Stomach (tissue), 8 donors: ENCODE measurements at regions not wholly inside any gene's neighbourhood (a gene's known extent, or its start where the extent isn't known, plus 50 kb on each side); places are given as distances from the start of the nearest gene placed in this dataset.

ENCODE experiments used
- DNase-seq, 2 donors: peaks; one replicate each; pipeline versions ENCODE4 v3.0.0 to v3.0.0-alpha.2; 2013 to 2019
- H3K27ac ChIP-seq, 5 donors: fragments of 200-600 bp in 4 of 5; sonication (generic) in 4 of 5; one replicate each; pipeline ENCODE4 v1.5.1; 2013 to 2019; ENCODE audit warnings: mild to moderate bottlenecking in 1 of 5, moderate library complexity in 1 of 5
- H3K27me3 ChIP-seq, 3 donors: fragments of 200-600 bp; sonication (generic); one replicate each; pipeline ENCODE4 v1.5.1; 2017 to 2019; ENCODE audit warnings: mixed run types in 1 of 3
- H3K36me3 ChIP-seq, 4 donors: fragments of 200-600 bp; sonication (generic); 1 replicate in 3 of 4; 2 replicates in 1 of 4; pipeline ENCODE4 v1.5.1; 2016 to 2019
- H3K4me1 ChIP-seq, 4 donors: fragments of 200-600 bp; sonication (generic); one replicate each; pipeline ENCODE4 v1.5.1; 2016 to 2019
- H3K4me3 ChIP-seq, 4 donors: fragments of 200-600 bp; sonication (generic) in 3 of 4; one replicate each; pipeline ENCODE4 v1.5.1; 2016 to 2019; ENCODE audit warnings: mild to moderate bottlenecking in 1 of 4
- H3K9me3 ChIP-seq, 4 donors: fragments of 200-600 bp; sonication (generic); one replicate each; pipeline ENCODE4 v1.5.1; 2016 to 2019
- EP300 ChIP-seq: sonication (generic); formaldehyde crosslinking; IDR thresholded peaks from one replicate; pipeline ENCODE4 v1.6.1; 2017; ENCODE audit warnings: antibody characterized with exemption
- POLR2A ChIP-seq, 4 donors: fragments of 450-650 bp; IDR thresholded peaks; one replicate each; pipeline ENCODE4 v1.6.1; 2016; ENCODE audit warnings: antibody characterized with exemption in 4 of 4, control low read depth in 2 of 4, mild to moderate bottlenecking in 1 of 4, moderate library complexity in 1 of 4
- POLR2AphosphoS5 ChIP-seq, 3 donors: sonication (generic); formaldehyde crosslinking; IDR thresholded peaks; one replicate each; pipeline ENCODE4 v1.6.1; 2016; ENCODE audit warnings: antibody characterized with exemption in 3 of 3
- WGBS, 5 donors: extraction: QIAGEN DNeasy Blood & Tissue Kit in 3 of 5; methylation state at CpG; one replicate each; pipeline versions ENCODE4 v1.1.5 to v1.1.7; 2013 to 2018; 5-methylcytosine and 5-hydroxymethylcytosine counted together
- intact Hi-C: fragments of 100-400 bp; cut with DNase I; formaldehyde crosslinking; loops from one replicate; pipeline ENCODE4 v1.15.1; 2023; ENCODE audit warnings: low total_unique reads
- TF ChIP-seq, protein P1 (sequence below), 7 experiments: fragments of 450-650 bp in 4 of 7; fragments of 200-600 bp in 3 of 7; sonication (generic) in 3 of 7; IDR thresholded peaks; one replicate each; pipeline ENCODE4 v1.5.1; 2016 to 2019; ENCODE audit warnings: antibody characterized with exemption in 7 of 7, control low read depth in 2 of 7, mild to moderate bottlenecking in 1 of 7
- donor health status: healthy with polysubstance abuse.
- donor health status: Bipolar disorder and iron deficiency.
- donor health status: healthy.

DNA sequence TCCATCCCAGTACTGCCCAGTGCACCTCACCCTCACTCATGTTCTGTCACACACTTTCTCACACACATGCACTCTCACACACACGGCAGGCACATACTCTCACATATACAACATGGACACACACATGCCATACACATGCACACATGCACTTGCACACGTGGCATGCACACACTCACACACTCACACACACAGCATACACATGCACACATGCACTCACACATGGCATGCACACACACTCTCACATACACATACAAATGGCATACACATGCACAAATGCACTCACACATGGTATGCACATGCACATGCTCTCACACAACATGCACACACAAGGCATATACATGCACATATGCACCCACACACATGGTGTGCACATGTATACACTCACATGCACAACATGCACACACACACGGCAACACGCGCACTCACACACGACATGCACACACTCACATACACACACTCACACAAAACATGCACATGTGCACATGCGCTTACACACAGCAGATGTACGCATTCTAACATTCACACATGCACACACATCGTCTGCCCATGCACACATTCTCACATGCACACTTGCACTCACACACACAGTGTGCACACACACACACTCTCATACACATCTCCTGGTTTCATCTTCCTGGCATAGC, 131.7 kb upstream of the THBS2 start:
- Histone ChIP-seq H3K36me3 (no peaks in the 10 kb centered on the region), H3K27me3 (no peaks in the 10 kb centered on the region), H3K4me1 (no peaks in the 10 kb centered on the region), H3K4me3 (no peak overlapping the region), H3K27ac (no peak overlapping the region), H3K9me3 (peaks cover 0 to 5% (median 2%) of the 10 kb centered on the region in 4 donors)
- TF ChIP-seq, protein P1, sequence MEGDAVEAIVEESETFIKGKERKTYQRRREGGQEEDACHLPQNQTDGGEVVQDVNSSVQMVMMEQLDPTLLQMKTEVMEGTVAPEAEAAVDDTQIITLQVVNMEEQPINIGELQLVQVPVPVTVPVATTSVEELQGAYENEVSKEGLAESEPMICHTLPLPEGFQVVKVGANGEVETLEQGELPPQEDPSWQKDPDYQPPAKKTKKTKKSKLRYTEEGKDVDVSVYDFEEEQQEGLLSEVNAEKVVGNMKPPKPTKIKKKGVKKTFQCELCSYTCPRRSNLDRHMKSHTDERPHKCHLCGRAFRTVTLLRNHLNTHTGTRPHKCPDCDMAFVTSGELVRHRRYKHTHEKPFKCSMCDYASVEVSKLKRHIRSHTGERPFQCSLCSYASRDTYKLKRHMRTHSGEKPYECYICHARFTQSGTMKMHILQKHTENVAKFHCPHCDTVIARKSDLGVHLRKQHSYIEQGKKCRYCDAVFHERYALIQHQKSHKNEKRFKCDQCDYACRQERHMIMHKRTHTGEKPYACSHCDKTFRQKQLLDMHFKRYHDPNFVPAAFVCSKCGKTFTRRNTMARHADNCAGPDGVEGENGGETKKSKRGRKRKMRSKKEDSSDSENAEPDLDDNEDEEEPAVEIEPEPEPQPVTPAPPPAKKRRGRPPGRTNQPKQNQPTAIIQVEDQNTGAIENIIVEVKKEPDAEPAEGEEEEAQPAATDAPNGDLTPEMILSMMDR (IDR thresholded peaks at IDR 0.05) = no peak
- TF ChIP-seq EP300 (no peak), POLR2AphosphoS5 (IDR thresholded peaks at IDR 0.05) (no peak), POLR2A (IDR thresholded peaks at IDR 0.05) (no peak)
- WGBS, 5 donors = 89 to 96% (median 94%) methylated on average over 9 of the region's 9 CpGs
- intact Hi-C loops = no loop called here
- no peak for DNase-seq

DNA sequence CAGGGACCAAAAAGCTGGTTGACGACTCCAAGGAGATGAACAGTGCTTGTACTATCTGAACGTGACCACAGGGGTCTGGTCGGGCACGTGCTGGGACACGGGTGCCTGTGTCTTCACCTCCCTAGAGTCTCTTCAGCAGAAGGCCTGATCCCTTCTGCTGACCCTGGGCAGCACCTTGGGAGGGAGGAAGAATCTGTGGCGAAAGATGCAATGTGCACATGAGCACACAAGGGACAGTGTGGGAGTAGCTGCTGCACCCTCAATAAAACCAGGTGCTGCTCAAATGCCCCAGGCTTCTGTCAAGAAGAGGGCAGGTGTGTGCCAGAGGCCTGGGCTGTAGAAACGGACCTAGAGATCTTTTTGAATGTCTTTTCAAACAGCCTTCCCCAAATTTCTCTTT, 130.6 kb upstream of the THBS2 start:
- H3K4me1 ChIP-seq = no peaks in the 10 kb centered on the region
- H3K4me3 ChIP-seq = no peak overlapping the region
- no peaks in the 10 kb centered on the region for H3K36me3 ChIP-seq
- DNase-seq = no peak
- H3K27ac ChIP-seq = no peak overlapping the region
- intact Hi-C loops = no loop called here
- H3K27me3 ChIP-seq = no peaks in the 10 kb centered on the region
- TF ChIP-seq EP300 = no peak
- no peak for TF ChIP-seq POLR2AphosphoS5 (IDR thresholded peaks at IDR 0.05)
- TF ChIP-seq, protein P1 (IDR thresholded peaks at IDR 0.05) = no peak
- TF ChIP-seq POLR2A (IDR thresholded peaks at IDR 0.05) = no peak
- 72 to 78% (median 75%) methylated on average over 7 of the region's 7 CpGs for WGBS, 5 donors
- H3K9me3 ChIP-seq = peaks cover 0 to 4% (median under 1%) of the 10 kb centered on the region in 4 donors

DNA sequence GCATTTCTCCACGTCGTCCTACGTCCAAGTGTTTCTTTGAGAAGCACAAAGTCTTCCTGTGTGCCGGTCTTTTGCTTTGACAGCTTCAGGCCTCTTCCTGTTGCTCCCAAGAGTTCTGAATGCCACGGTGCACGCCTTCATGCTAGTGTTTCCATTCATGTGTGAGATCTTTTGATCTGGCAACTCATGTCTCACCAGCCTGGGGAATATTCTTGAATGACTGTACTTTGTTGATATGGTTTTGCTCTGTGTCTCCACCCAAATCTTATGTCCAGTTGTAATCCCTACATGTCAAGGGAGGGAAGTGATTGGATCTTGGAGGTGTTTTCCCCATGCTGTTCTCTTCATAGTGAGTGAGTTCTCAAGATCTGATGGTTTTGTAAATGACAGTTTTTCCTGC, 129.6 kb upstream of the THBS2 start:
- WGBS, 5 donors = 57 to 75% (median 63%) methylated on average over 6 of the region's 6 CpGs
- Histone ChIP-seq H3K27ac (no peak overlapping the region), H3K27me3 (no peaks in the 10 kb centered on the region), H3K9me3 (no peaks in the 10 kb centered on the region), H3K4me3 (no peak overlapping the region), H3K36me3 (no peaks in the 10 kb centered on the region), H3K4me1 (no peaks in the 10 kb centered on the region)
- intact Hi-C loops = no loop called here
- TF ChIP-seq POLR2A (IDR thresholded peaks at IDR 0.05) = no peak
- TF ChIP-seq, protein P1 (IDR thresholded peaks at IDR 0.05) = no peak
- TF ChIP-seq EP300 = no peak
- TF ChIP-seq POLR2AphosphoS5 (IDR thresholded peaks at IDR 0.05) = no peak
- DNase-seq = no peak

DNA sequence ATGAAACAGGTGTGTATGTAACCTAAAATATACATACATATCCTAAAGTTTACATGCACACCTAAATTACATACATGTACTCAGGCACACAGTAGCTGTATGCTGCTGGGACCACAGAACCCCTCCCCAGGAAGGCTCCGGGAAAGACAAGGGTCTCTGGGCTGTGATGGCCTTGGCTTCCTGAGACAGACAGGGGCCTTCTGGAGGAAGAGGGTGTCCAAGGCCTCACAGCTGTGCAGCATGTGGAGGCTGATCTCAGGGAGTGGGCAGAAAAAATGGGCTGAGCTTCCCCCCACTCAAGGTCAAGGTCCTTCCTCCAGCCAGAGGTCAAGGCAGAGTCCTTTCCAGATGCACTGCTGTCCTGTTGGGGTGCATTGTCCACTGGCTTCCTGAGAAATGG, 129.1 kb upstream of the THBS2 start:
- Histone ChIP-seq H3K4me1 (no peaks in the 10 kb centered on the region), H3K4me3 (no peak overlapping the region), H3K36me3 (no peaks in the 10 kb centered on the region), H3K9me3 (no peaks in the 10 kb centered on the region), H3K27me3 (no peaks in the 10 kb centered on the region), H3K27ac (no peak overlapping the region)
- DNase-seq = no peak
- intact Hi-C loops = no loop called here
- no peak for TF ChIP-seq EP300
- TF ChIP-seq, protein P1 (IDR thresholded peaks at IDR 0.05) = no peak
- TF ChIP-seq POLR2AphosphoS5 (IDR thresholded peaks at IDR 0.05) = no peak
- no peak for TF ChIP-seq POLR2A (IDR thresholded peaks at IDR 0.05)
- 86 to 100% (median 93%) methylated on average over 1 of the region's 1 CpG for WGBS, 5 donors
